C4-2B (cell line): ENCODE measurements at regions not wholly inside any gene's neighbourhood (a gene's known extent, or its start where the extent isn't known, plus 50 kb on each side); places are given as distances from the start of the nearest gene placed in this dataset.

Experiments used
- ZFX ChIP-seq: fragments of 450-650 bp; IDR thresholded peaks from 2 replicates; pipeline ENCODE4 v1.6.1; 2017
- TF ChIP-seq, protein P1 (sequence below): fragments of 450-650 bp; conservative IDR thresholded peaks from 2 replicates; pipeline ENCODE4 v1.5.1; 2017; ENCODE audit warnings: mild to moderate bottlenecking

DNA sequence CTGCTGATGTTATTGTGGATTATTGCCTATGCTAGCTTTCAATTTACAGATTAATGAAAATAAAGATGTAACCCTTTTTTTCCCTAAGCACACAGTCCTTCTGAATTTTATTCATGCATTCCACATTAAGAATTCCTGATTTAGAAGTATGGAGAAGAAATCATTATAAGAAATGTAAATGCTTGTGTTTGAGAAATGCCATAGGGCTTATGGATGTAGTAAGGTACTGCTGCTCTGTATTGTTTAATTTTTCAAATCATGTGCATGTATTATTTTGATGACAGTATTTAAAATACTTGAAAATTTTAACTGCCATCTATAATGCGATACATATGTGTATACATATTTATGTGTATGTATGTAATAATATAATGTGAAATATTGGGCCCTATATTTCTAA, 167.1 kb upstream of the SOX5 start:
- TF ChIP-seq, protein P1, sequence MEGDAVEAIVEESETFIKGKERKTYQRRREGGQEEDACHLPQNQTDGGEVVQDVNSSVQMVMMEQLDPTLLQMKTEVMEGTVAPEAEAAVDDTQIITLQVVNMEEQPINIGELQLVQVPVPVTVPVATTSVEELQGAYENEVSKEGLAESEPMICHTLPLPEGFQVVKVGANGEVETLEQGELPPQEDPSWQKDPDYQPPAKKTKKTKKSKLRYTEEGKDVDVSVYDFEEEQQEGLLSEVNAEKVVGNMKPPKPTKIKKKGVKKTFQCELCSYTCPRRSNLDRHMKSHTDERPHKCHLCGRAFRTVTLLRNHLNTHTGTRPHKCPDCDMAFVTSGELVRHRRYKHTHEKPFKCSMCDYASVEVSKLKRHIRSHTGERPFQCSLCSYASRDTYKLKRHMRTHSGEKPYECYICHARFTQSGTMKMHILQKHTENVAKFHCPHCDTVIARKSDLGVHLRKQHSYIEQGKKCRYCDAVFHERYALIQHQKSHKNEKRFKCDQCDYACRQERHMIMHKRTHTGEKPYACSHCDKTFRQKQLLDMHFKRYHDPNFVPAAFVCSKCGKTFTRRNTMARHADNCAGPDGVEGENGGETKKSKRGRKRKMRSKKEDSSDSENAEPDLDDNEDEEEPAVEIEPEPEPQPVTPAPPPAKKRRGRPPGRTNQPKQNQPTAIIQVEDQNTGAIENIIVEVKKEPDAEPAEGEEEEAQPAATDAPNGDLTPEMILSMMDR = no peak
- TF ChIP-seq ZFX = no peak
